ENCODE measurements at regions not wholly inside any gene's neighbourhood (a gene's known extent, or its start where the extent isn't known, plus 50 kb on each side); places are given as distances from the start of the nearest gene placed in this dataset.

DNA sequence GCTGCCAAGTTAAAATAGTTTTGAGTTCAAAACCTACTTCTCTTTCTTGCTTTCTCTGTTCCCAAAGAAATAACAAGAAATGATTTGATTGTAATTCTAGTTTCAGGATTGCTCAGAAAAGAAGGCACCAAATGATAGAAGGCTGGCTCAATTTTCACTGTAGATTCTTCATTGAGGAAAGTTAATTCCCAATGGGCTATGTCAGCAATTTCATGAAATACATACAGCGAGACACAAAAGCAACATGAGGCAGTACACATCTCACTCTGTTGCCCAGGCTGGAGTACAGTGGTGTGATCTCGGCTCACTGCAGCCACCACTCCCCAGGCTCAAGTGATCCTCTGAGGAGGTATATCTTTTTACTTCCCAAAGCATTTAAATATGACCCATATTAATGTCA is 1659.9 kb upstream of the C9orf72 start:
- TF ChIP-seq POLR2A (IDR thresholded peaks at IDR 0.05): no peak
- TF ChIP-seq CTCF (IDR thresholded peaks at IDR 0.05): no peak

All from prostate gland (tissue), 2 donors.